ENCODE measurements at regions not wholly inside any gene's neighbourhood (a gene's known extent, or its start where the extent isn't known, plus 50 kb on each side); places are given as distances from the start of the nearest gene placed in this dataset.

- DNase-seq: no peak
- H3K4me3 ChIP-seq (ENCODE audit: low read depth, low read length): no peak overlapping the region
- TF ChIP-seq CTCF (IDR thresholded peaks at IDR 0.05; ENCODE audit: low read depth, low read length, missing control alignments): no peak
- no peak overlapping the region for H3K27ac ChIP-seq
- H3K27me3 ChIP-seq (replicated peaks): no peaks in the 10 kb centered on the region
- no peaks in the 10 kb centered on the region for H3K36me3 ChIP-seq (replicated peaks)
- in situ Hi-C loops (cut with HindIII; ENCODE audit: low pct_ligation_motif_present, low sequenced_read_pairs): no loop called here
Measured at GRCh38 chr18:60950634-60951033, 382.6 kb upstream of the CDH20 start.

- TF ChIP-seq CTCF (IDR thresholded peaks at IDR 0.05; ENCODE audit: low read depth, low read length, missing control alignments): no peak
- H3K36me3 ChIP-seq (replicated peaks): no peaks in the 10 kb centered on the region
- DNase-seq: no peak
- no peak overlapping the region for H3K27ac ChIP-seq
- H3K4me3 ChIP-seq (ENCODE audit: low read depth, low read length): no peak overlapping the region
- H3K27me3 ChIP-seq (replicated peaks): no peaks in the 10 kb centered on the region
- in situ Hi-C loops (cut with HindIII; ENCODE audit: low pct_ligation_motif_present, low sequenced_read_pairs): no loop called here
Measured at GRCh38 chr18:60951091-60951490, 382.1 kb upstream of the CDH20 start.

- no peak for TF ChIP-seq CTCF (IDR thresholded peaks at IDR 0.05; ENCODE audit: low read depth, low read length, missing control alignments)
- no peak overlapping the region for H3K27ac ChIP-seq
- no peaks in the 10 kb centered on the region for H3K27me3 ChIP-seq (replicated peaks)
- in situ Hi-C loops (cut with HindIII; ENCODE audit: low pct_ligation_motif_present, low sequenced_read_pairs): no loop called here
- H3K4me3 ChIP-seq (ENCODE audit: low read depth, low read length): no peak overlapping the region
- no peak for DNase-seq
- H3K36me3 ChIP-seq (replicated peaks): no peaks in the 10 kb centered on the region
Measured at GRCh38 chr18:60962625-60963024, 370.6 kb upstream of the CDH20 start.

GRCh38 chr18:60965856-60966255, 367.4 kb upstream of the CDH20 start:
- in situ Hi-C loops (cut with HindIII; ENCODE audit: low pct_ligation_motif_present, low sequenced_read_pairs): no loop called here
- Histone ChIP-seq H3K4me3 (ENCODE audit: low read depth, low read length) (no peak overlapping the region), H3K36me3 (replicated peaks) (no peaks in the 10 kb centered on the region), H3K27me3 (replicated peaks) (no peaks in the 10 kb centered on the region), H3K27ac (no peak overlapping the region)
- DNase-seq: no peak
- TF ChIP-seq CTCF (IDR thresholded peaks at IDR 0.05; ENCODE audit: low read depth, low read length, missing control alignments): no peak

GRCh38 chr18:60966876-60967275, 366.4 kb upstream of the CDH20 start:
- Histone ChIP-seq H3K4me3 (ENCODE audit: low read depth, low read length) (no peak overlapping the region), H3K27ac (no peak overlapping the region), H3K36me3 (replicated peaks) (no peaks in the 10 kb centered on the region), H3K27me3 (replicated peaks) (no peaks in the 10 kb centered on the region)
- DNase-seq: no peak
- TF ChIP-seq CTCF (IDR thresholded peaks at IDR 0.05; ENCODE audit: low read depth, low read length, missing control alignments): no peak
- in situ Hi-C loops (cut with HindIII; ENCODE audit: low pct_ligation_motif_present, low sequenced_read_pairs): no loop called here

- no peaks in the 10 kb centered on the region for H3K27me3 ChIP-seq (replicated peaks)
- no peak for TF ChIP-seq CTCF (IDR thresholded peaks at IDR 0.05; ENCODE audit: low read depth, low read length, missing control alignments)
- H3K36me3 ChIP-seq (replicated peaks): no peaks in the 10 kb centered on the region
- DNase-seq: no peak
- in situ Hi-C loops (cut with HindIII; ENCODE audit: low pct_ligation_motif_present, low sequenced_read_pairs): no loop called here
- H3K4me3 ChIP-seq (ENCODE audit: low read depth, low read length): no peak overlapping the region
- no peak overlapping the region for H3K27ac ChIP-seq
Measured at GRCh38 chr18:60975420-60975819, 357.8 kb upstream of the CDH20 start.
